K562 (cell line): ENCODE measurements at regions not wholly inside any gene's neighbourhood (a gene's known extent, or its start where the extent isn't known, plus 50 kb on each side); places are given as distances from the start of the nearest gene placed in this dataset.

Experiments
- ATF6 ChIP-seq: sonication (generic); formaldehyde crosslinking; IDR thresholded peaks from 2 replicates; pipeline ENCODE4 v1.4.0; 2020; ENCODE audit warnings: mild to moderate bottlenecking, missing genetic modification reagents
- CTCF ChIP-seq, 3 experiments: IDR thresholded peaks in 2 of 3; conservative IDR thresholded peaks in 1 of 3; 2 replicates each; pipeline ENCODE4 v1.5.1; 2011 to 2012; ENCODE audit warnings: low read length in 3 of 3, mild to moderate bottlenecking in 3 of 3, control low read depth in 2 of 3, improper control_type of control experiment in 1 of 3, inconsistent platforms in 1 of 3, low read depth in 1 of 3, mixed read lengths in 1 of 3, moderate library complexity in 1 of 3; ENCODE audit not compliant: insufficient read depth in 2 of 3
- EP300 ChIP-seq: IDR thresholded peaks from 2 replicates; pipeline ENCODE4 v1.6.1; 2012; ENCODE audit warnings: low read length, improper control_type of control experiment
- ERF ChIP-seq: fragments of 450-650 bp; formaldehyde crosslinking; IDR thresholded peaks from 2 replicates; pipeline ENCODE4 v1.4.0; 2020; ENCODE audit warnings: mild to moderate bottlenecking, mixed read lengths
- POU5F1 ChIP-seq: fragments of 150-350 bp; IDR thresholded peaks from 2 replicates; pipeline ENCODE4 v1.6.1; 2014; ENCODE audit warnings: borderline replicate concordance, low read length, low read depth, mild to moderate bottlenecking; ENCODE audit not compliant: partially characterized antibody
- SMARCE1 ChIP-seq: fragments of 450-650 bp; IDR thresholded peaks from 2 replicates; pipeline ENCODE4 v1.7.1; 2016; ENCODE audit warnings: mild to moderate bottlenecking
- SP1 ChIP-seq: sonication (generic); formaldehyde crosslinking; IDR thresholded peaks from 2 replicates; pipeline ENCODE4 v1.8.1; 2022; ENCODE audit warnings: mild to moderate bottlenecking, missing genetic modification reagents
- ZNF140 ChIP-seq: fragments of 250-450 bp; sonication (Bioruptor Pico); IDR thresholded peaks from 2 replicates; pipeline ENCODE4 v1.8.0; 2021; ENCODE audit warnings: moderate library complexity, mild to moderate bottlenecking, inconsistent platforms

- TF ChIP-seq SP1 (CRISPR knock-in tag) (no peak), SMARCE1 (no peak), EP300 (no peak), CTCF (IDR thresholded peaks at IDR 0.05 in 2 of 3, conservative IDR thresholded peaks at IDR 0.05 in 1 of 3; ENCODE audit: insufficient read depth in 2 of 3, low read depth in 1 of 3, low read length in 3 of 3) (no peak), ATF6 (CRISPR knock-in tag) (no peak), POU5F1 (no peak), ZNF140 (CRISPR knock-in tag) (no peak), ERF (CRISPR knock-in tag) (no peak)
These were observed 174.9 kb upstream of the BANK1 start for GRCh38 chr4:101615652-101616051.
